ENCODE measurements at regions not wholly inside any gene's neighbourhood (a gene's known extent, or its start where the extent isn't known, plus 50 kb on each side); places are given as distances from the start of the nearest gene placed in this dataset. TPM values are rescaled to one million over a fixed set of nuclear protein-coding genes. Genes with fewer than 3 reads are reported as not detected.

DNA sequence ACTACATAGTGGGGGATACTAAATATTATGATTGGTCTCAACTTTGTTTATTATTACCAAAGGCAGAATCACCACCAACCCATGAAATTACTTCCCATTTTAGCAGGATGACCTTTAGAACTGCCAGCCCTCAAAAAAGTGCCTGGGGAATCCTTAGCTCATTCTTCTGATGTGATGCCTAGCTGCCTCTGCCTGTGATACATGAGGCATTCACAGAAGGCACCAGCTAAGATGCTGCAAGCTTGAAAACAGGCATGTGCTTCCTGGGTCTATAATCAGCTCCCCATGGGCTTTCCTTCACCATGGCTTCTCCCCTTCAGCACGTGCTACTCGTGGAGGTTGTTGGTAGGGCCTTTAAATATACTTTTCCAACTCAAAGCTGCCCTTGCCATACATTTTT is 50.4 kb upstream of the ARHGAP20 start:
- WGBS, 2 donors = 71 to 93% methylated on average over 2 of the region's 2 CpGs
- DNase-seq (no peak), ATAC-seq (ENCODE audit: insufficient read depth, low FRiP score) (no peak)
- H3K4me1 ChIP-seq (ENCODE audit: control insufficient read depth in 5 of 5, insufficient read depth in 5 of 5, low read length in 5 of 5) = peaks cover 4 to 66% (median 14%) of the 10 kb centered on the region in 5 donors
- TF ChIP-seq, protein P1, sequence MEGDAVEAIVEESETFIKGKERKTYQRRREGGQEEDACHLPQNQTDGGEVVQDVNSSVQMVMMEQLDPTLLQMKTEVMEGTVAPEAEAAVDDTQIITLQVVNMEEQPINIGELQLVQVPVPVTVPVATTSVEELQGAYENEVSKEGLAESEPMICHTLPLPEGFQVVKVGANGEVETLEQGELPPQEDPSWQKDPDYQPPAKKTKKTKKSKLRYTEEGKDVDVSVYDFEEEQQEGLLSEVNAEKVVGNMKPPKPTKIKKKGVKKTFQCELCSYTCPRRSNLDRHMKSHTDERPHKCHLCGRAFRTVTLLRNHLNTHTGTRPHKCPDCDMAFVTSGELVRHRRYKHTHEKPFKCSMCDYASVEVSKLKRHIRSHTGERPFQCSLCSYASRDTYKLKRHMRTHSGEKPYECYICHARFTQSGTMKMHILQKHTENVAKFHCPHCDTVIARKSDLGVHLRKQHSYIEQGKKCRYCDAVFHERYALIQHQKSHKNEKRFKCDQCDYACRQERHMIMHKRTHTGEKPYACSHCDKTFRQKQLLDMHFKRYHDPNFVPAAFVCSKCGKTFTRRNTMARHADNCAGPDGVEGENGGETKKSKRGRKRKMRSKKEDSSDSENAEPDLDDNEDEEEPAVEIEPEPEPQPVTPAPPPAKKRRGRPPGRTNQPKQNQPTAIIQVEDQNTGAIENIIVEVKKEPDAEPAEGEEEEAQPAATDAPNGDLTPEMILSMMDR (IDR thresholded peaks at IDR 0.05; ENCODE audit: control extremely low read depth, extremely low read depth) = no peak
- no peak overlapping the region for H3K9ac ChIP-seq (ENCODE audit: insufficient read depth in 1 of 2, low read length in 2 of 2)
- H3K27ac ChIP-seq (ENCODE audit: low read depth in 1 of 2, low read length in 1 of 2) = peak overlapping the region in 1 of 2 donors; percentile 40
- no peaks in the 10 kb centered on the region for H3K9me3 ChIP-seq (ENCODE audit: control insufficient read depth in 4 of 4, insufficient read depth in 3 of 4, low read length in 3 of 4)
- H3K36me3 ChIP-seq (ENCODE audit: control insufficient read depth in 4 of 4, insufficient read depth in 4 of 4, low read length in 4 of 4) = no peaks in the 10 kb centered on the region
- H3K27me3 ChIP-seq (ENCODE audit: control insufficient read depth in 3 of 3, insufficient read depth in 3 of 3, low read length in 2 of 3) = no peaks in the 10 kb centered on the region
- no peak overlapping the region for H3K4me3 ChIP-seq

Small RNA genes in the stretch of these regions (small RNA-seq; reads per million reads assigned to genes)
- gene AP002963.1 (ENCODE audit: low replicate concordance) (not detected), gene RNA5SP350 (ENCODE audit: low replicate concordance) (not detected)
